ENCODE measurements at regions not wholly inside any gene's neighbourhood (a gene's known extent, or its start where the extent isn't known, plus 50 kb on each side); places are given as distances from the start of the nearest gene placed in this dataset.
"Not testable (repeated sequence)": the region's sequence is repeated elsewhere in the genome, so short reads cannot be mapped to it uniquely, and the experiment has no call there.

- no peak for TF ChIP-seq ZBTB33 (IDR thresholded peaks at IDR 0.05)
- TF ChIP-seq SP1 (IDR thresholded peaks at IDR 0.05): no peak
- no peak for TF ChIP-seq HNF4G (IDR thresholded peaks at IDR 0.05)
Measured at GRCh38 chr3:27805282-27805681, 83.2 kb upstream of the EOMES start (continued).

GRCh38 chr3:27813255-27813654 lies 91.1 kb upstream of the EOMES start:
- no peak overlapping the region for H3K27ac ChIP-seq (ENCODE audit: low read depth in 1 of 2, low read length in 2 of 2)
- H3K9me3 ChIP-seq (ENCODE audit: control insufficient read depth in 4 of 4, low read length in 3 of 4): no peaks in the 10 kb centered on the region
- H3K9ac ChIP-seq (ENCODE audit: low read depth in 1 of 2, low read length in 2 of 2): no peak overlapping the region
- H3K4me1 ChIP-seq (ENCODE audit: control insufficient read depth in 4 of 4, insufficient read depth in 4 of 4, low read length in 3 of 4): no peaks in the 10 kb centered on the region
- no peak for DNase-seq (ENCODE audit: low spot score)
- peaks cover 0 to 2% (median 0%) of the 10 kb centered on the region in 4 donors for H3K27me3 ChIP-seq (ENCODE audit: control insufficient read depth in 4 of 4, insufficient read depth in 4 of 4, low read length in 3 of 4)
- TF ChIP-seq FOXA1 (IDR thresholded peaks at IDR 0.05) (no peak), MAX (IDR thresholded peaks at IDR 0.05) (no peak), RAD21 (IDR thresholded peaks at IDR 0.05) (no peak), ZBTB33 (IDR thresholded peaks at IDR 0.05) (no peak), EGR1 (IDR thresholded peaks at IDR 0.05; ENCODE audit: low read depth in 2 of 2) (no peak), TAF1 (conservative IDR thresholded peaks at IDR 0.05) (no peak), NR2F2 (IDR thresholded peaks at IDR 0.05) (no peak), HNF4G (IDR thresholded peaks at IDR 0.05) (no peak), HNF4A (conservative IDR thresholded peaks at IDR 0.05) (no peak), JUND (IDR thresholded peaks at IDR 0.05) (no peak), SP1 (IDR thresholded peaks at IDR 0.05) (no peak), RXRA (IDR thresholded peaks at IDR 0.05) (no peak), GABPA (IDR thresholded peaks at IDR 0.05 in 1 of 2, conservative IDR thresholded peaks at IDR 0.05 in 1 of 2) (no peak), FOXA2 (IDR thresholded peaks at IDR 0.05) (no peak), REST (IDR thresholded peaks at IDR 0.05) (no peak), YY1 (IDR thresholded peaks at IDR 0.05) (no peak)
- H3K36me3 ChIP-seq (ENCODE audit: control insufficient read depth in 4 of 4, insufficient read depth in 3 of 4, low read depth in 1 of 4, low read length in 3 of 4): no peaks in the 10 kb centered on the region
- WGBS: 42% methylated on average over 1 of the region's 1 CpG
- no peak overlapping the region for H3K4me3 ChIP-seq (ENCODE audit: low read depth in 1 of 3, low read length in 3 of 3)

GRCh38 chr3:27821609-27822008 lies 99.5 kb upstream of the EOMES start:
- 85% methylated on average over 23 of the region's 23 CpGs for WGBS
- H3K27ac ChIP-seq (ENCODE audit: low read depth in 1 of 2, low read length in 2 of 2); H3K4me3 ChIP-seq (ENCODE audit: low read depth in 1 of 3, low read length in 3 of 3); H3K27me3 ChIP-seq (ENCODE audit: control insufficient read depth in 4 of 4, insufficient read depth in 4 of 4, low read length in 3 of 4); H3K36me3 ChIP-seq (ENCODE audit: control insufficient read depth in 4 of 4, insufficient read depth in 3 of 4, low read depth in 1 of 4, low read length in 3 of 4); H3K4me1 ChIP-seq (ENCODE audit: control insufficient read depth in 4 of 4, insufficient read depth in 4 of 4, low read length in 3 of 4); DNase-seq (ENCODE audit: low spot score); H3K9me3 ChIP-seq (ENCODE audit: control insufficient read depth in 4 of 4, low read length in 3 of 4); H3K9ac ChIP-seq (ENCODE audit: low read depth in 1 of 2, low read length in 2 of 2): not testable (repeated sequence)
